ENCODE measurements at regions not wholly inside any gene's neighbourhood (a gene's known extent, or its start where the extent isn't known, plus 50 kb on each side); places are given as distances from the start of the nearest gene placed in this dataset.
"Not testable (repeated sequence)": the region's sequence is repeated elsewhere in the genome, so short reads cannot be mapped to it uniquely, and the experiment has no call there.

GRCh38 chr4:16418814-16419213, 192.5 kb upstream of the TAPT1 start:
- H3K27me3 ChIP-seq (ENCODE audit: control insufficient read depth in 1 of 2, insufficient read depth in 2 of 2, low read length in 2 of 2), result no peaks in the 10 kb centered on the region
- H3K4me1 ChIP-seq (ENCODE audit: control insufficient read depth in 1 of 2, insufficient read depth in 2 of 2, low read length in 2 of 2), result no peaks in the 10 kb centered on the region
- no peak overlapping the region for H3K27ac ChIP-seq (ENCODE audit: low read depth, low read length)
- no peak overlapping the region for H3K4me3 ChIP-seq (ENCODE audit: low read depth in 1 of 2, low read length in 2 of 2)
- no peaks in the 10 kb centered on the region for H3K36me3 ChIP-seq (ENCODE audit: control insufficient read depth in 1 of 2, insufficient read depth in 2 of 2, low read length in 2 of 2)
- H3K9me3 ChIP-seq (ENCODE audit: control insufficient read depth in 1 of 2, low read length in 2 of 2), result no peaks in the 10 kb centered on the region
- no peak overlapping the region for H3K9ac ChIP-seq (ENCODE audit: low read depth in 1 of 2, low read length in 2 of 2)

- H3K27me3 ChIP-seq (ENCODE audit: control insufficient read depth in 1 of 2, insufficient read depth in 2 of 2, low read length in 2 of 2), result no peaks in the 10 kb centered on the region
- no peak overlapping the region for H3K27ac ChIP-seq (ENCODE audit: low read depth, low read length)
- no peaks in the 10 kb centered on the region for H3K4me1 ChIP-seq (ENCODE audit: control insufficient read depth in 1 of 2, insufficient read depth in 2 of 2, low read length in 2 of 2)
- no peaks in the 10 kb centered on the region for H3K9me3 ChIP-seq (ENCODE audit: control insufficient read depth in 1 of 2, low read length in 2 of 2)
- no peak overlapping the region for H3K9ac ChIP-seq (ENCODE audit: low read depth in 1 of 2, low read length in 2 of 2)
- no peaks in the 10 kb centered on the region for H3K36me3 ChIP-seq (ENCODE audit: control insufficient read depth in 1 of 2, insufficient read depth in 2 of 2, low read length in 2 of 2)
- no peak overlapping the region for H3K4me3 ChIP-seq (ENCODE audit: low read depth in 1 of 2, low read length in 2 of 2)
These were observed 190.9 kb upstream of the TAPT1 start for GRCh38 chr4:16417198-16417597.

GRCh38 chr4:16416601-16417000, 190.3 kb upstream of the TAPT1 start:
- Histone ChIP-seq H3K4me1 (ENCODE audit: control insufficient read depth in 1 of 2, insufficient read depth in 2 of 2, low read length in 2 of 2) (no peaks in the 10 kb centered on the region), H3K9ac (ENCODE audit: low read depth in 1 of 2, low read length in 2 of 2) (no peak overlapping the region), H3K9me3 (ENCODE audit: control insufficient read depth in 1 of 2, low read length in 2 of 2) (no peaks in the 10 kb centered on the region), H3K27me3 (ENCODE audit: control insufficient read depth in 1 of 2, insufficient read depth in 2 of 2, low read length in 2 of 2) (no peaks in the 10 kb centered on the region), H3K27ac (ENCODE audit: low read depth, low read length) (no peak overlapping the region), H3K36me3 (ENCODE audit: control insufficient read depth in 1 of 2, insufficient read depth in 2 of 2, low read length in 2 of 2) (no peaks in the 10 kb centered on the region), H3K4me3 (ENCODE audit: low read depth in 1 of 2, low read length in 2 of 2) (no peak overlapping the region)

GRCh38 chr4:16415751-16416150, 189.5 kb upstream of the TAPT1 start:
- no peaks in the 10 kb centered on the region for H3K27me3 ChIP-seq (ENCODE audit: control insufficient read depth in 1 of 2, insufficient read depth in 2 of 2, low read length in 2 of 2)
- no peak overlapping the region for H3K9ac ChIP-seq (ENCODE audit: low read depth in 1 of 2, low read length in 2 of 2)
- no peaks in the 10 kb centered on the region for H3K9me3 ChIP-seq (ENCODE audit: control insufficient read depth in 1 of 2, low read length in 2 of 2)
- no peaks in the 10 kb centered on the region for H3K36me3 ChIP-seq (ENCODE audit: control insufficient read depth in 1 of 2, insufficient read depth in 2 of 2, low read length in 2 of 2)
- H3K27ac ChIP-seq (ENCODE audit: low read depth, low read length), result no peak overlapping the region
- H3K4me3 ChIP-seq (ENCODE audit: low read depth in 1 of 2, low read length in 2 of 2), result no peak overlapping the region
- no peaks in the 10 kb centered on the region for H3K4me1 ChIP-seq (ENCODE audit: control insufficient read depth in 1 of 2, insufficient read depth in 2 of 2, low read length in 2 of 2)

GRCh38 chr4:16413814-16414555, 187.7 kb upstream of the TAPT1 start:
- no peaks in the 10 kb centered on the region for H3K27me3 ChIP-seq (ENCODE audit: control insufficient read depth in 1 of 2, insufficient read depth in 2 of 2, low read length in 2 of 2)
- no peaks in the 10 kb centered on the region for H3K4me1 ChIP-seq (ENCODE audit: control insufficient read depth in 1 of 2, insufficient read depth in 2 of 2, low read length in 2 of 2)
- H3K9me3 ChIP-seq (ENCODE audit: control insufficient read depth in 1 of 2, low read length in 2 of 2), result no peaks in the 10 kb centered on the region
- H3K36me3 ChIP-seq (ENCODE audit: control insufficient read depth in 1 of 2, insufficient read depth in 2 of 2, low read length in 2 of 2), result no peaks in the 10 kb centered on the region
- H3K27ac ChIP-seq (ENCODE audit: low read depth, low read length), result no peak overlapping the region
- H3K4me3 ChIP-seq (ENCODE audit: low read depth in 1 of 2, low read length in 2 of 2), result no peak overlapping the region
- no peak overlapping the region for H3K9ac ChIP-seq (ENCODE audit: low read depth in 1 of 2, low read length in 2 of 2)

GRCh38 chr4:16411501-16412085, 185.3 kb upstream of the TAPT1 start:
- no peaks in the 10 kb centered on the region for H3K9me3 ChIP-seq (ENCODE audit: control insufficient read depth in 1 of 2, low read length in 2 of 2)
- H3K36me3 ChIP-seq (ENCODE audit: control insufficient read depth in 1 of 2, insufficient read depth in 2 of 2, low read length in 2 of 2), result no peaks in the 10 kb centered on the region
- no peak overlapping the region for H3K4me3 ChIP-seq (ENCODE audit: low read depth in 1 of 2, low read length in 2 of 2)
- no peaks in the 10 kb centered on the region for H3K4me1 ChIP-seq (ENCODE audit: control insufficient read depth in 1 of 2, insufficient read depth in 2 of 2, low read length in 2 of 2)
- no peak overlapping the region for H3K27ac ChIP-seq (ENCODE audit: low read depth, low read length)
- no peaks in the 10 kb centered on the region for H3K27me3 ChIP-seq (ENCODE audit: control insufficient read depth in 1 of 2, insufficient read depth in 2 of 2, low read length in 2 of 2)
- H3K9ac ChIP-seq (ENCODE audit: low read depth in 1 of 2, low read length in 2 of 2), result no peak overlapping the region

GRCh38 chr4:16393216-16393615, 166.9 kb upstream of the TAPT1 start:
- not testable (repeated sequence) for H3K4me1 ChIP-seq (ENCODE audit: control insufficient read depth in 1 of 2, insufficient read depth in 2 of 2, low read length in 2 of 2)

GRCh38 chr4:16391196-16391595, 164.9 kb upstream of the TAPT1 start:
- no peaks in the 10 kb centered on the region for H3K9me3 ChIP-seq (ENCODE audit: control insufficient read depth in 1 of 2, low read length in 2 of 2)
- no peak overlapping the region for H3K9ac ChIP-seq (ENCODE audit: low read depth in 1 of 2, low read length in 2 of 2)
- no peak overlapping the region for H3K4me3 ChIP-seq (ENCODE audit: low read depth in 1 of 2, low read length in 2 of 2)
- H3K36me3 ChIP-seq (ENCODE audit: control insufficient read depth in 1 of 2, insufficient read depth in 2 of 2, low read length in 2 of 2), result no peaks in the 10 kb centered on the region
- H3K27me3 ChIP-seq (ENCODE audit: control insufficient read depth in 1 of 2, insufficient read depth in 2 of 2, low read length in 2 of 2), result no peaks in the 10 kb centered on the region
- H3K27ac ChIP-seq (ENCODE audit: low read depth, low read length), result no peak overlapping the region
- H3K4me1 ChIP-seq (ENCODE audit: control insufficient read depth in 1 of 2, insufficient read depth in 2 of 2, low read length in 2 of 2), result no peaks in the 10 kb centered on the region

More at GRCh38 chr4:16393216-16393615, 166.9 kb upstream of the TAPT1 start:
- H3K9ac ChIP-seq (ENCODE audit: low read depth in 1 of 2, low read length in 2 of 2); H3K4me3 ChIP-seq (ENCODE audit: low read depth in 1 of 2, low read length in 2 of 2); H3K27ac ChIP-seq (ENCODE audit: low read depth, low read length); H3K9me3 ChIP-seq (ENCODE audit: control insufficient read depth in 1 of 2, low read length in 2 of 2); H3K36me3 ChIP-seq (ENCODE audit: control insufficient read depth in 1 of 2, insufficient read depth in 2 of 2, low read length in 2 of 2); H3K27me3 ChIP-seq (ENCODE audit: control insufficient read depth in 1 of 2, insufficient read depth in 2 of 2, low read length in 2 of 2): not testable (repeated sequence)

- Histone ChIP-seq H3K27ac (ENCODE audit: low read depth, low read length) (no peak overlapping the region), H3K4me1 (ENCODE audit: control insufficient read depth in 1 of 2, insufficient read depth in 2 of 2, low read length in 2 of 2) (no peaks in the 10 kb centered on the region), H3K27me3 (ENCODE audit: control insufficient read depth in 1 of 2, insufficient read depth in 2 of 2, low read length in 2 of 2) (no peaks in the 10 kb centered on the region), H3K36me3 (ENCODE audit: control insufficient read depth in 1 of 2, insufficient read depth in 2 of 2, low read length in 2 of 2) (no peaks in the 10 kb centered on the region), H3K9ac (ENCODE audit: low read depth in 1 of 2, low read length in 2 of 2) (no peak overlapping the region), H3K4me3 (ENCODE audit: low read depth in 1 of 2, low read length in 2 of 2) (no peak overlapping the region), H3K9me3 (ENCODE audit: control insufficient read depth in 1 of 2, low read length in 2 of 2) (no peaks in the 10 kb centered on the region)
These were observed 161.2 kb upstream of the TAPT1 start for GRCh38 chr4:16387448-16387847.

GRCh38 chr4:16386711-16387320, 160.5 kb upstream of the TAPT1 start:
- no peaks in the 10 kb centered on the region for H3K27me3 ChIP-seq (ENCODE audit: control insufficient read depth in 1 of 2, insufficient read depth in 2 of 2, low read length in 2 of 2)
- no peaks in the 10 kb centered on the region for H3K36me3 ChIP-seq (ENCODE audit: control insufficient read depth in 1 of 2, insufficient read depth in 2 of 2, low read length in 2 of 2)
- no peak overlapping the region for H3K4me3 ChIP-seq (ENCODE audit: low read depth in 1 of 2, low read length in 2 of 2)
- H3K27ac ChIP-seq (ENCODE audit: low read depth, low read length), result no peak overlapping the region
- no peaks in the 10 kb centered on the region for H3K4me1 ChIP-seq (ENCODE audit: control insufficient read depth in 1 of 2, insufficient read depth in 2 of 2, low read length in 2 of 2)
- no peaks in the 10 kb centered on the region for H3K9me3 ChIP-seq (ENCODE audit: control insufficient read depth in 1 of 2, low read length in 2 of 2)
- H3K9ac ChIP-seq (ENCODE audit: low read depth in 1 of 2, low read length in 2 of 2), result no peak overlapping the region

Data from duodenal mucosa (tissue), 2 donors.